ENCODE measurements at regions not wholly inside any gene's neighbourhood (a gene's known extent, or its start where the extent isn't known, plus 50 kb on each side); places are given as distances from the start of the nearest gene placed in this dataset.
"Not testable (repeated sequence)": the region's sequence is repeated elsewhere in the genome, so short reads cannot be mapped to it uniquely, and the experiment has no call there.

- DNase-seq (ENCODE audit: low spot score): no peak
Observed at GRCh38 chr11:97567801-97568200, 1178.0 kb downstream of the JRKL start.

- no peak for DNase-seq (ENCODE audit: low spot score)
Observed at GRCh38 chr11:97570636-97571035, 1180.8 kb downstream of the JRKL start.

GRCh38 chr11:97573771-97574170, 1184.0 kb downstream of the JRKL start:
- not testable (repeated sequence) for DNase-seq (ENCODE audit: low spot score)

- no peak for DNase-seq (ENCODE audit: low spot score)
Observed at GRCh38 chr11:97574976-97575665, 1185.3 kb downstream of the JRKL start.

GRCh38 chr11:97607291-97608000, 1217.6 kb downstream of the JRKL start:
- DNase-seq (ENCODE audit: low spot score): no peak

GRCh38 chr11:97610000-97610399, 1220.2 kb downstream of the JRKL start:
- no peak for DNase-seq (ENCODE audit: low spot score)

GRCh38 chr11:97610854-97611253, 1221.0 kb downstream of the JRKL start:
- DNase-seq (ENCODE audit: low spot score): no peak

- DNase-seq (ENCODE audit: low spot score): no peak
Observed at GRCh38 chr11:97611345-97611744, 1221.5 kb downstream of the JRKL start.

- DNase-seq (ENCODE audit: low spot score): no peak
Observed at GRCh38 chr11:97614606-97615005, 1224.8 kb downstream of the JRKL start.

GRCh38 chr11:97615546-97615945, 1225.7 kb downstream of the JRKL start:
- DNase-seq (ENCODE audit: low spot score): no peak

- no peak for DNase-seq (ENCODE audit: low spot score)
Observed at GRCh38 chr11:97617031-97617430, 1227.2 kb downstream of the JRKL start.

GRCh38 chr11:97620007-97620406, 1230.2 kb downstream of the JRKL start:
- DNase-seq (ENCODE audit: low spot score): no peak

- no peak for DNase-seq (ENCODE audit: low spot score)
Observed at GRCh38 chr11:97621282-97621681, 1231.5 kb downstream of the JRKL start.

- no peak for DNase-seq (ENCODE audit: low spot score)
Observed at GRCh38 chr11:97622795-97623194, 1233.0 kb downstream of the JRKL start.

- not testable (repeated sequence) for DNase-seq (ENCODE audit: low spot score)
Observed at GRCh38 chr11:97636741-97637140, 1246.9 kb downstream of the JRKL start.

- no peak for DNase-seq (ENCODE audit: low spot score)
Observed at GRCh38 chr11:97637701-97638100, 1247.9 kb downstream of the JRKL start.

GRCh38 chr11:97638641-97639224, 1248.9 kb downstream of the JRKL start:
- no peak for DNase-seq (ENCODE audit: low spot score)

GRCh38 chr11:97641988-97642387, 1252.2 kb downstream of the JRKL start:
- no peak for DNase-seq (ENCODE audit: low spot score)

- DNase-seq (ENCODE audit: low spot score): no peak
Observed at GRCh38 chr11:97645736-97646135, 1255.9 kb downstream of the JRKL start.

GRCh38 chr11:97656356-97656755, 1266.5 kb downstream of the JRKL start:
- DNase-seq (ENCODE audit: low spot score): no peak

- no peak for DNase-seq (ENCODE audit: low spot score)
Observed at GRCh38 chr11:97657852-97658251, 1268.0 kb downstream of the JRKL start.

GRCh38 chr11:97667057-97667456, 1277.2 kb downstream of the JRKL start:
- no peak for DNase-seq (ENCODE audit: low spot score)

- no peak for DNase-seq (ENCODE audit: low spot score)
Observed at GRCh38 chr11:97683733-97684132, 1293.9 kb downstream of the JRKL start.
